GM23248 (cell line): ENCODE measurements at regions not wholly inside any gene's neighbourhood (a gene's known extent, or its start where the extent isn't known, plus 50 kb on each side); places are given as distances from the start of the nearest gene placed in this dataset.
"Not testable (repeated sequence)": the region's sequence is repeated elsewhere in the genome, so short reads cannot be mapped to it uniquely, and the experiment has no call there.

Experiments used
- EZH2 ChIP-seq: fragments of 200-600 bp; sonication (generic); IDR thresholded peaks from 2 replicates; pipeline ENCODE4 v1.6.1; 2018; ENCODE audit warnings: antibody characterized with exemption, mild to moderate bottlenecking; ENCODE audit not compliant: insufficient read depth, poor library complexity, severe bottlenecking
- EZH2phosphoT487 ChIP-seq: fragments of 200-600 bp; sonication (generic); IDR thresholded peaks from 2 replicates; pipeline ENCODE4 v1.6.1; 2018; ENCODE audit warnings: antibody characterized with exemption, moderate library complexity, mild to moderate bottlenecking, low read depth; ENCODE audit not compliant: insufficient read depth

- TF ChIP-seq EZH2, EZH2phosphoT487: not testable (repeated sequence)
Observed at GRCh38 chr1:88342081-88342480, 342.0 kb upstream of the PKN2 start.
